T-helper 2 cell treated with Interferon-gamma antibody and Interleukin-4, amounts not matched to agents 100 ng/mL and 5 ng/mL, for 36 hours (primary cell): ENCODE measurements at regions not wholly inside any gene's neighbourhood (a gene's known extent, or its start where the extent isn't known, plus 50 kb on each side); places are given as distances from the start of the nearest gene placed in this dataset.
"Not testable (repeated sequence)": the region's sequence is repeated elsewhere in the genome, so short reads cannot be mapped to it uniquely, and the experiment has no call there.

Source experiments
- intact Hi-C: fragments of 100-400 bp; cut with micrococcal nuclease; formaldehyde crosslinking; loops from one replicate; pipeline ENCODE4 v1.15.1; 2023

DNA sequence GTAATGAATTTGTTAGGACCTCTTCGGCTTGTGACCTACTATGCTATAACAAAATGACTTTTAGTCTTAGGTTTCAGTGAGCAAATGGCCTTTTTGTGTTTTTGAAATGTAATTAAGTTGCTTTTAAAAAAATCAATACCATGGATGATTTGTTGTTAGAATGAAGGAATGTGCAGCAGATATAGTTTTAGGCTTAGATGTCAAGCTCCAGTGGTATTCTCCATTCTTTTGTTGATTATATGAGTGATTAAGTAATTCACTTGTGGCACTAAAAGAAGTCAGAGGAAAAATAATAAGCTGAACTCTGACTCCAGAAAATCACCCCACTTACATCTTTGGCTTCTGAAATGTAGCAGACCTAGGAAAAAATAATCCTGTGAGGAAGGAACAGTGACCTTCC lies 474.1 kb upstream of the MIS18BP1 start:
- intact Hi-C loops, result no loop called here

DNA sequence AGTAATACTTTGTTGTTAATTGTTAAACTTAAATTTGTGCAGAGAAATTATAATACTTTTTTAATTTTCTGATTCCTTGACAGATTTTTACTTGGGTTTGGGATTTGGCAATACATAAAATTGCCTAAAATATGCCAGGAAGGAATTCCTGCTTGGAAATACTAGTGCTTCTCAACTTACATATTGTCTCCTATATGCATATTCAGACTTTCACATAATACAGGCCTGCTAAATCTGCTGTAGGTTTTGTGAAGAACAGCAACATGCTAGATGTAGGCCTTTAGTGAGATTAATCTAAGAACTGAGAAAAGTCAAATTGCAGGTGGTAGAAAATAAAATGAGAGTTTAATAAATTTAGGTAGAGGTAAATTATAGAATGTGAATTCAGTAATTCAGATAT lies 468.5 kb upstream of the MIS18BP1 start:
- intact Hi-C loops, result no loop called here

DNA sequence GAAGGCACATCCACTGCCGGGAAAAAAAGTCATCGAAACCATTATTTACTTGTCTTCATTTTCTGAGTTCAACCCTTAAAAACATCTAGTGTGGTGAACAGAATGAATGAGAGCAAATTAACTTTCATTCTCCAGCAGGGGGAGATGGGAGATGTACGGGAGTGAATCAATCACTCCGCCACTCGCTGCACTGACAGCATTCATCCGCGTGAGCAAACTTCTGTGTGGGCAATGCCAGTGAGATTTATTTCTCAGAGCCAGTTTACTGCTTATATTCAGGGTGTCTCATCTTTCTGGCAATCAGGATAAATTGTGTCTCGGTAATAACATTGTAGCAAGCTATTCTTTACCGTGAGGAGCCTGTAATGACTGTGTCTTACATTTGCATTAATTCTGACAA lies 463.6 kb upstream of the MIS18BP1 start:
- intact Hi-C loops, result no loop called here

DNA sequence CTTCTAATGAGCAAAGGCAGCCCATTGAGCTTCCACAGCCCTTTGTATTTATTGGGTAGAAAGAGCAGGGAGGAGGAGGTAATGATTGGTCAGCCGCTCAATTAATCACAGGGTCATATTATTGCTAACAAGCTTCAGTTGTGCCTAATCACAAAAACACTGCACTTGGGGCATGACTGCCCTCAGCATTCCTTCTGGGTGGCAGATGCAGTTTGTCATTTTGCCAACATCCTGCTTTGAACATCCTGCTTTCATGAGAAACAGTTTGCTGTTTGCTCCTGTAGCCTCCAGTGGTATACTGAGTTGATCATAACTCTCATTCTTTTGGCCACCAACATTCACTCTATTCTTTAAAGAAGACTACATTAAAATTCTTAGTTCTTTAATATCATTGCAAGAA lies 462.9 kb upstream of the MIS18BP1 start:
- intact Hi-C loops, result no loop called here

DNA sequence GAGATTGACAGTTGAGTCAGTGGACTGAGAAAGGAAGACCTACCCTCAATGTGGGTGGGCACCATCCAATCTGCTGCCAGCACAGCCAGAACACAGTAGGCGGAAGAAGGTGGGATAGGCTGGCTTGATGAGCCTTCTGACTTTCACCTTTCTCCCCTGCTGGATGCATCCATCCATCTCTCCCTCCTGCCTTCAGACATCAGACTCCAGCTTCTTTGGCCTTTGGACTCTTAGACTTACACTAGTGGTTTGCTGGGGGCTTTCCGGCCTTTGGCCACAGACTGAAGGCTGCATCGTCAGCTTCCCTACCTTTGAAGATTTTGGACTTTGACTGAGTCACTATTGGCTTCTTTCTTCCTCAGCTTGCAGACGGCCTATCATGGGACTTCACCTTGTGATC lies 456.5 kb upstream of the MIS18BP1 start:
- intact Hi-C loops, result no loop called here

DNA sequence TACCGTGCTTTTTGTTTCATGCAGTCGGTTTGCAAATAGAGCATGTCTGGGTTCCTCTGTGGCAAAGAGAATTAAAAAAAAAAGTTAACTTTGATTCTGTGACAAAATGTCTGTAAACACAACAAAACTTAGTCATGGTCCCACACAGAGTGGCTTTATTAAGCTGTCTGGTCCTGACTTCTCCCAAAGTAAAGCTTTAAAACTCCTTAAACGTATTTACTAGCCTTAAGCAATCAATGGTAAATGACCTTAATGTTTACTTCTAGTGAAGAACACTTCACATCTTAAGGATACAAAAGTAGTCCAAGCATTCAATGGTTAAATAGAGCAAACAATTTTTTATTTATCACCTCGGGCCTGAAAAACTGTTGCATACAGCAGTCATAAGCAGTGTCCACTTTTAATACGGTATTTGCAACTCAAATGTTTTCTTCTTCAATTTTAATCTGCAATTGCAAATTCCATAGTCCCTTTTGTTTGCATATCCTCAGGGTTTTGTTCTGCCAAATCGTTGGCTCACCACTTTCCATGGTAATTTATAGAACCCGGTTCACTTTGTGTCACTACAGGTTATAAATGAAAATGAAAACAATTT lies 453.0 kb upstream of the MIS18BP1 start:
- intact Hi-C loops, result no loop called here

DNA sequence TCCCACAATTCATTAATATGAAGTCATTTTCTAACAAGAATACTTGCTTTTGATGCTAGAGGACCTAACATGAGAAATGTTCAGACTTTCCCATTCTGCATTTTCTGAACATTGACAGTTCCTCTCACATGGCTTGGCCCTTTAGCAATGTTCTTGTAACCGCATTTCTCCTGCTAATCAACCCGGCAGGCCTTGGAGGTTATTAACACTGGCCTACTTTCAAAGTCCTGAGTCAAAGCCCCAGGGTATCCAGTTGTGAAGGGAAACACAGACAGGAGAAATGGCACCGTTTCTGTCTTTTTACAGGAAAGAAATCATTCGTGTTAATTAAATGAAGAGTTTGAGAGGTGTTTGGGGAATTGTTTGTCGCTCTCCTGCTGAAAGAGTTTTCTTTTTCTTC lies 446.5 kb upstream of the MIS18BP1 start:
- intact Hi-C loops, result no loop called here

DNA sequence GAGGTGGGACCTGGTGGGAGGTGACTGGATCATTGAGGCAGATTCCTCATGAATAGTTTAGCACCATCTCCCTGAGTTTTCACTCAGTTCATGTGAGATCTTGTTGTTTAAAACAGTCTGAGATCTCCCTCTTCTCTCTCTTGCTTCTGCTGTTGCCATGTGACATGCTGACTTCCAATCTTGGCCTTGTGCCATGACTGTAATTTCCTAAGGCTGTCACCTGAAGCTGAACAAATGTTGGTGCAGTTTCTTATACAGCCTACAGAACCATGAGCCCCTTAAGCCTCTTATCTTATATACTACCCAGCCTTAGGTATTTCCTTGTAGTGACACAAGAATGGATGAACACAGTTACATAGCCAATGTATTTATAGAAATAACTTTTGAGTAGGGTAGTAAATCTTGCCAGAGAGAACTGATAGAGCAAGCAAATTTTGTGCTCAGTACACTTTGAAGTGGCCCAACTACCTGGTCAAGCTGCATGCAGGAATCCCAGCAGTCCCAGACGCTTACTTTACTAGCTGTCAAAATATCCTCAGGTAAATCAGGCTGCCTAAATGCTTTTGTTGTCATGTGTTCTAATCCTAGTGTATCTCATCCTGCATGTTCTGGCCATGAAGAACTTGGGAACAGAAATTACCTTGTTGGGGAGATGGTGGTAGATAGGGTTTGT lies 445.6 kb upstream of the MIS18BP1 start:
- intact Hi-C loops, result no loop called here

DNA sequence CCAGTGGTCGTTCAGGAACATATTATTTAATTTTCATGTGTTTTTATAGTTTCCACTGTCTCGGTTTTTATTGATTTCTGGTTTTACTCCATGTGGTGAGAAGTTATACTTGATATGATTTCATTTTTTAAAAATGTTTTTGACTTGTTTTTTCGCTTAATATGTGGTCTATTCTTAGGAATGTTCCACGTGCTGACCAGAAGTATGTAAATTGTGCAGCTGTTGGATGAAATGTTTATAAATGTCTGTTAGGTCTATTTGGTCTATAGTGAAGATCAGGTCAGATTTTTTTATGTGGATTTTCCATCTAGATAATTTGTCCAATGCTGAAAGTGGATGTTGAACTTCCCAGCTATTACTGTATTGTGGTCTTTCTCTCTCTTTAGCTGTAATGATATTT lies 433.8 kb upstream of the MIS18BP1 start:
- intact Hi-C loops, result no loop called here

DNA sequence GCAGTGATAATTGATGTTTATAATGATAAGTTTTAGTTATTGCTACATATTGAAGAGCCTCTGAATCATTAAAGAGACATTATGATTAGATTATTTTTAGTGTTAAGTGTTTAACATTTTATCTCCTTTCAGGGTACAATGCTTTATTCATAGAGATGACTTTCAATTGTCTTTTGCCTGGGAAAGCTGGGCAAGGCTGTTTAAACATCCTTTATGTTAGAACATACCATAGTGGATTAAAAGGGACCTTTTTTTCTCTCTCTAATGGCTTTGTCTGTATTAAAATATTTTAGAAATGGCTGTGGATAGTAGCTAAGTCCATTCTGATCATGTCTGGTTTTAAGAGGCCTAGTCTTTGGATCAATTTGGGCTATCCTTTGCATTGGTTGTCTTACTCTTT lies 427.5 kb upstream of the MIS18BP1 start:
- intact Hi-C loops, result no loop called here

DNA sequence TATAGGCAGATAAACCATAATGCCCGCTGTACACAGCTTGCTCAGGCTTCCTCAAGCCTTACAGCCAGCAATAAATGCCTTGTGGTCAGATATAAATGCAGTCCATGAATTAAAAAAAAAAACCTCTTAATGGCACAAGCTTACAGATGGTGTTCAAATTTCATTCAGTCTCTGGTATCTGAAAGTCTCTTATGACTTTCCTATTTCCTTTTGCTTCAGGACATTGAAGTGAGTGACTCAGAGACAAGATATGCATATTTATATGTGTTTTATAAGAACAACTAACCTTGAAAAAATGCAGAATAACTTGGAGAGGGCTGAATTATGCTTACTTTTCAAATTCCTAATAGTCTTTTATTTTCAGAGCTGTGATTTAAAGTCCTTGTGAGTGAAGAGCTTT lies 426.9 kb upstream of the MIS18BP1 start:
- intact Hi-C loops, result no loop called here

DNA sequence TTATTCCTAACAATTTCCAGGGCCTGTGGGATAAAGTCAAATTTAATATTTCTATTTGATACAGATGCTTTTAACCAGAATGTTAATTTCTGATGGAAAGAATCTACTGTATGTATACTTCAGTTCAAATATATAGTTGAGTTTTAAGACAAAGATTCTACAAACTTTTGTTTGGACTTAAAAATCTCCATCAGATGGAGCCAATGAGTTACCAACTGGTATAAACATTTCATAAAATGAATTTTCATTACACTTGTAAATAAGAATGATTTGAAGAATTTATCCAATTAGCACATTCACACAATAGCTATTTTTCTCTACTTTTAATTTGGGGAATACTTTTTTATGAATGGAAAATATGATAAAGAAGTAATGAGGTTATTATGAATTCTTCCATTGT lies 425.2 kb upstream of the MIS18BP1 start:
- intact Hi-C loops, result no loop called here

DNA sequence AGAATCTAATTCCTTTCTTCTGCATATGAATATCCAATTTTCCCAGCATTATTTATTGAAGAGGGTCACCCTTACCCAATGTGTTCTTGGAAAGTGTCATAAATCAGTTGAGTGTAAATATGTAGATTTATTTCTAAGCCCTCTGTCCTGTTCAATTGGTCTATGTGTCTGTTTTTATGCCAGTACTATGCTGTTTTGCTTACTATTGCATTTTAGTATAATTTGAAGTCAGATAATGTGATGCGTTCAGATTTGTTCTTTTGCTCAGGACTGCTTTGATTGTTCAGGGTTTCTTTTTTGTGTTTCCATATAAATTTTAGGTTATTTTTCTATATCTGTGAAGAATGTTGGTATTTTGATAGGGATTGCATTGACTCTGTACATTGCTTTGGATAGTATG lies 420.4 kb upstream of the MIS18BP1 start:
- intact Hi-C loops, result no loop called here

DNA sequence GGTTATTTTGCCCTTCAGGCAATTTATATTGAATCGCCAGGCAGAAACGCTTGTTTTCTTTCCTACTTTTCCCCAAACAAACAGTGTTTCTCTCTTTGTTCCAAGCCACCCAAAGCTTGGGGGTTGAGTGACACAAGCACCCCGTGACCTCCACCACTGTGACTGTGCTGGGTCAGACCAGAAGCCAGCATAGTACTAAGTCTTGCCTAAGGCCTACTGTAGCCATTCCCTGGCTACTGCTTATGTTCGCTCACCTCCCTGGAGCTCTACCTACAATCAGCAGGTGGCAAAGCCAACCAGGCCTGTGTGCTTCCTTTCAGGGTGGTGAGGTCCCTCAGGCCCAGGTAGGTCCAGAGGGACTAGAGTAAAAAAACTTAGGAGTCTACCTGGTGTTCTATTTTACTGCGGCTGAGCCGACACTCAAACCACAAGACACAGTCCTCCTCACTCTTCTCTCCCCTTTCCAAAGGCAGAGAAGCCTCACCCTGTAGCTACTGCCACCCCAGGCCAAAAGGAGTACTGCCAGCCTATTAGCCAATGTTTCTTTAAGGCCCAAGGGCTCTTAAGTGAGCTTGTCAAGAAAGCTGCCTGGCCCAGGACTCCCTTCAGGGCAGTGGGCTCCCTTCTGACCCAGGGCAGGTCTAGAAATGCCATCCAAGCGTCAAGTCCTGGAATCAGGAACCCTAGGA lies 411.8 kb upstream of the MIS18BP1 start:
- intact Hi-C loops, result no loop called here

DNA sequence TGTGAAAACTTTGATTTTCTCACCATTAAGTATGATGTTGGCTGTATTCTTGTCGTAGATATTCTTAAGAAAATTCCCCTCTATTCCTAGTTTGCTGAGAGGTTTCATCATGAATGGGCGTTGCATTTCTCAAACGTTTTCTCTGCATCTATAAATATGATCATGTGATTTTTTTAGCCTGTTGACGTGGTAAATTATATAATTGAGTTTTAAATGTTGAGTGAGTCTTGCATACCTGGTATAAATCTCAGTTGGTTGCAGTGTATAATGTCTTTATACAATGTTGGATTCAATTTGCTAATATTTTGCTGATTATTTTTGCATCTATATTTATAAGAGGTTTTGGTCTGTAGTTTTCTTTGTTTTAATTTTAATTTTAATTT lies 405.9 kb upstream of the MIS18BP1 start:
- intact Hi-C loops, result no loop called here

DNA sequence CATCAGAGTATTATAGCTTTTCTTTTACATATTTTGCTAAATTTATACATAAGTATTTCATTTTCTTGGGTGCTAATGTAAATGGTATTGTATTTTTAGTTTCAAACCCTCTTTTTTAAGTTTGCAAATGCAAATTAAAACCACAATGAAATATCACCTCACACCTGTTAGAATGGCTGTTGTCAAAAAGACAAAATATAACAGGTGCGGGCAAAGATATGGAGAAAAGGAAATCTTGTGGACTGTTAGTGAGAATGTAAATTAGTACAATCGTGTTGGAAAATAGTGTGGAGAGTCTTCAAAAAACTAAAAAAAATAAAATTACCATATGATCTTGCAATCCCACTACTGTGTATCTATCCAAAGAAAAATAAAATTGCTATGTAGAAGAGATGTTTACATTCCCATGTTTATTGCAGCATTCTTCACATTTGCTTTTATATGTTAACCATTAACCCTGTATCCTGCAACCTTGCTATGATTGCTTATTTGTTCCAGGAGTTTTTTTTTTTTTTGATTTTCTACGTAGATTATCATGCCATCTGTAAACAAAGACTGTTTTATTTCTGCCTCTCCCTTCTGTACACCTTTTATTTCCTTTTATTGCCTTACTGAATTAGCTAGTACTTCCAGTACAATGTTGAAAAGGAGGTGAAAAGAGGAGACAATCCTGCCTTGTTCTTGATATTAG lies 405.4 kb upstream of the MIS18BP1 start:
- intact Hi-C loops, result no loop called here

DNA sequence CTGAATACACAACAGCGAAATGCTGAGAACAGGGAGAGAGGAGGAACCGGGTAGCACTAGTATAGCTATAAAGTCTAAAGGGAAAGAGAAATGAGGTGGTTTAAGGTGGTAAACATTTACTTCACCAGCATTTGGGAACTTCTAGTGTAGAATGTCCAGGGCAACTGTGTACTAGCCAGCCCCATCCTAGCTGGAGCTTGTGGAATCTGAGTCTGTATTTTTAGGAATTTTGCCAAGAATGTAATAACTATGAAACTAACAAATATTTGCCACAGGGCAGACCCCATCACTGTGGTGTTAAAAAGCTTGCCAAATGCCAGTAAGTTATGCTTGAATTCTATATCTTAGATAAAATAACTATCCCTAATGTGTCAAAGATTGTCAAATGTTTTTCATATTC lies 398.9 kb upstream of the MIS18BP1 start:
- intact Hi-C loops, result no loop called here

DNA sequence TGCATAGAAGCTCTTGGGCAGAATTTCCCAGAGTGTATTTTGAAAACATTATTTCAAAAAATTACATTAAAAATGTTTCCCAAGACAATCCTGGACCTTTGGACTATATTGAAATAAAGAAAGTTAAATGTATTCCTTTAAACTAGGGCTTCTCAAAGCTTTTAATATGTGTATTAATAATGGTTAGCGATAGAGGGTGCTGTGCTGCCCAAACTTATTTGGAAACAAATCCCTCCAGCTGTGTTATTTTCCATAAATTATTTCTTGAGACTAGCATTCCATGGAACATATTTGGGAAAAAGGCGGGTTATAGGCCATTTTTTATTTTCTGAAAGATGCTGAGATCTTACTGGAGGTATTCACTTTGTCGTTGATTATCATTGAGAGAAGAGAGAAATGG lies 397.8 kb upstream of the MIS18BP1 start:
- intact Hi-C loops, result no loop called here

DNA sequence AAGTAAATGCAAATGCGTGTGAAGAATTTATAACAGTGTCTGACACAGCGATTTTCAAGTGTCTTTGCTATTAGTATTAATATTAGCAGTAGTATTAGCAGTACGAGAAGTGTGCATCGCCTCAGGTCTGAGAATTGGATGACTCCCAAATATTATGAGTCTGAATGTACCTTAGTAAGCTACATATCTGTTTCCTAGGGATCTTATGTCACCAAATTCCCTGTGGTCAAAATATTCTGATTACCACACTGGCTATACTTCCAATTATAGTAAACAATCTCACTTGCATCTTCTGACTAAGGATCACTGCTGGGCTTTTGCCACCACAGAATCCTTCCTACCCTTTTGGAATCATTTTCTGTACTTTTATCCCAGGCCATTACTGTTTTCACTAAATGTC lies 396.0 kb upstream of the MIS18BP1 start:
- intact Hi-C loops, result no loop called here

DNA sequence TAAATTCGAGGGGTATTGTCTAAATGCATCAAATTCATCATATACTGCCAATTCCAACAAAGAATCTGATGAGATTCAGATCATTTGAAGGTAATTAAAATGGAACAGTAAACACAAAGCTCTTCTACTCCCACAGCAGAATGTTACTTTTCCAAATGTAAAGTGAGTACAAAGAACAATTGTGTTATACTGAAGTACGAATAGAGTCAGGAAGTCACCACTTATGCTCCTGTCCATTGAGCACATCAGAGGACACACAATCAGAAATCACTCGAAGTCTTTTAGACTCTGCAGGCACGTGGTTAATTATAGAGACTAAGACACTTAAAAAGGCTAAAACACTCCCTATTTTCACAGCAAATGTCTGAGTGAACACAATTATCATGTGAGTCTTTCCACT lies 388.5 kb upstream of the MIS18BP1 start:
- intact Hi-C loops, result no loop called here

DNA sequence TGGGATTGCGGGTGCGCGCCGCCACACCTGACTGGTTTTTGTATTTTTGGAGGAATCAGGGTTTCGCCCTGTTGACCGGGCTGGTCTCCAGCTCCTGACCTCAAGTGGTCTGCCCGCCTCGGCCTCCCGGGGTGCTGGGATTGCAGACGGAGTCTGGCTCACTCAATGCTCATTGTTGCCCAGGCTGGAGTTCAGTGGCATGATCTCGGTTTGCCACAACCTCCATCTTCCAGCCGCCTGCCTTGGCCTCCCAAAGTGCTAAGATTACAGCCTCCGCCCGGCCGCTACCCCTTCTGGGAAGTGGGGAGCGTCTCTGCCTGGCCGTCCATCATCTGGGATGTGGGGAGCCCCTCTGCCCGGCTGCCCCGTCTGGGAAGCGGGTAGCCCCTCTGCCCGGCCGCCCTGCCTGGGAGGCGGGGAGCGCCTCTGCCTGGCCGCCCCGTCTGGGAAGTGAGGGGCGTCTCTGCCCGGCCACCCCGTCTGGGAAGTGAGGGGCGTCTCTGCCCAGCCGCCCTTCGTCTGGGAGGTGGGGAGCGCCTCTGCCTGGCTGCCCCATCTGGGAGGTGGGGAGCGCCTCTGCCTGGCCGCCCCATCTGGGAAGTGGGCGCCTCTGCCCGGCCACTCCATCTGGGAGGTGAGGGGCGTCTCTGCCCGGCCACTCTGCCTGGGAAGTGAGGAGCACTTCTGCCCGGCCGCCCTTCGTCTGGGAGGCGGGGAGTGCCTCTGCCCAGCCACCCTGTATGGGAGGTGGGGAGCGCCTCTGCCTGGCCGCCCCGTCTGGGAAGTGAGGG lies 381.8 kb upstream of the MIS18BP1 start:
- intact Hi-C loops, result not testable (repeated sequence)
